Medulla oblongata (tissue), 1 donor: ENCODE measurements at regions not wholly inside any gene's neighbourhood (a gene's known extent, or its start where the extent isn't known, plus 50 kb on each side); places are given as distances from the start of the nearest gene placed in this dataset.

Experiments used
- DNase-seq: peaks from one replicate; pipeline ENCODE4 v3.0.0-alpha.2; 2015; ENCODE audit errors: extremely low spot score

GRCh38 chr1:78797108-78797781 is 147.6 kb downstream of the IFI44 start:
- DNase-seq: no peak

- DNase-seq: no peak
These were observed 150.3 kb downstream of the IFI44 start for GRCh38 chr1:78799926-78800325.

GRCh38 chr1:78814176-78814575 is 164.5 kb downstream of the IFI44 start:
- DNase-seq: no peak

- no peak for DNase-seq
These were observed 175.9 kb downstream of the IFI44 start for GRCh38 chr1:78825561-78825960.

GRCh38 chr1:78829644-78830043 is 176.9 kb downstream of the ADGRL4 start:
- no peak for DNase-seq

GRCh38 chr1:78830321-78830720 is 176.2 kb downstream of the ADGRL4 start:
- no peak for DNase-seq

GRCh38 chr1:78831731-78832360 is 174.7 kb downstream of the ADGRL4 start:
- DNase-seq: no peak

GRCh38 chr1:78833491-78833890 is 173.0 kb downstream of the ADGRL4 start:
- no peak for DNase-seq

GRCh38 chr1:78834201-78834741 is 172.3 kb downstream of the ADGRL4 start:
- DNase-seq: no peak

- no peak for DNase-seq
These were observed 169.8 kb downstream of the ADGRL4 start for GRCh38 chr1:78836726-78837125.

- peak; percentile 69 for DNase-seq
These were observed 166.7 kb downstream of the ADGRL4 start for GRCh38 chr1:78839704-78840277.
